Activated CD8-positive, alpha-beta T cell treated with anti-CD3 and anti-CD28 coated beads for 36 hours (primary cell): ENCODE measurements at regions not wholly inside any gene's neighbourhood (a gene's known extent, or its start where the extent isn't known, plus 50 kb on each side); places are given as distances from the start of the nearest gene placed in this dataset.

Experiments used
- ATAC-seq: fragments of 200-7000 bp; cut with Tn5 transposase; one replicate; pipeline ENCODE4 v1.10.0; 2021; ENCODE audit warnings: mild to moderate bottlenecking, moderate library complexity
- CTCF ChIA-PET: fragments of 350-600 bp; sonication (Branson Sonifier 250); formaldehyde crosslinking; loops from one replicate; lab custom pipeline; 2021; ENCODE audit warnings: antibody characterized with exemption; lab: Charles Lee
- POLR2A ChIA-PET: fragments of 350-600 bp; sonication (Branson Sonifier 250); formaldehyde crosslinking; loops from one replicate; lab custom pipeline; 2021; ENCODE audit warnings: antibody characterized with exemption; lab: Charles Lee
- DNase-seq: peaks from one replicate; pipeline ENCODE4 v3.0.0-alpha.2; 2020
- H3K27ac Mint-ChIP-seq: one replicate; pipeline ENCODE4 v1.8.0; 2021; ENCODE audit warnings: mild to moderate bottlenecking, mixed read lengths
- H3K27me3 Mint-ChIP-seq: one replicate; pipeline ENCODE4 v1.8.0; 2021; ENCODE audit warnings: mixed read lengths
- H3K36me3 Mint-ChIP-seq: one replicate; pipeline ENCODE4 v1.8.0; 2021; ENCODE audit warnings: low read depth, mixed read lengths
- H3K4me1 Mint-ChIP-seq: one replicate; pipeline ENCODE4 v1.8.0; 2021; ENCODE audit warnings: low read depth, mixed read lengths
- H3K4me3 Mint-ChIP-seq: one replicate; pipeline ENCODE4 v1.8.0; 2021; ENCODE audit warnings: mild to moderate bottlenecking, moderate library complexity, mixed read lengths
- H3K9me3 Mint-ChIP-seq: one replicate; pipeline ENCODE4 v1.8.0; 2021; ENCODE audit warnings: mixed read lengths
- CTCF ChIP-seq: fragments of 200-600 bp; IDR thresholded peaks from one replicate; pipeline ENCODE4 v1.8.0; 2022; ENCODE audit warnings: antibody characterized with exemption, mild to moderate bottlenecking
- intact Hi-C: fragments of 100-400 bp; cut with micrococcal nuclease; formaldehyde crosslinking; loops from one replicate; pipeline ENCODE4 v1.10.0; 2022

GRCh38 chr15:47587940-47588802 is 129.1 kb upstream of the SEMA6D start:
- intact Hi-C loops: no loop called here
- H3K4me1 Mint-ChIP-seq: no peaks in the 10 kb centered on the region
- DNase-seq (no peak), ATAC-seq (no peak)
- TF ChIP-seq CTCF: no peak
- ChIA-PET POLR2A (no interaction called here), CTCF (no interaction called here)
- H3K4me3 Mint-ChIP-seq: no peak overlapping the region
- no peak overlapping the region for H3K27ac Mint-ChIP-seq
- H3K9me3 Mint-ChIP-seq: no peaks in the 10 kb centered on the region
- H3K27me3 Mint-ChIP-seq: no peaks in the 10 kb centered on the region
- no peaks in the 10 kb centered on the region for H3K36me3 Mint-ChIP-seq

DNA sequence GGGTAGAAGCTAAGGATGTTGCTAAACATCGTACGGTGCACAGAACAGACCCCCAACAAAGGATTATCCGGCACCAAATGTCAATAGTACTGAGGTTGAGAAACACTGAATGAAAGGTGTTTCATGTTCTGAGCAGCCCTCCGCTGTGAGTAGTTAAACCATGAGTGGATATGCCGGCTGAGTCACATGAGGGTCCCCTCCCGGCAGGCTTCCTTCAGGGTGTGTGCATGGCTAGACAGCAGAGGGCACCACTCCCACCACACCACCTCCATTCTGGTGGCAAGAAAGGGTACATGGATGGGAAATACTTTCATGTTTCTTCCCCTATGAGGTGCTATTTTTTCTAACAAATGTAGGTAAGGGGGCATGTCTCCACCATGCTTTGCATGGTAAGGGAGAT is 128.3 kb upstream of the SEMA6D start:
- Mint-ChIP-seq H3K27me3 (no peaks in the 10 kb centered on the region), H3K9me3 (no peaks in the 10 kb centered on the region), H3K4me3 (no peak overlapping the region), H3K36me3 (no peaks in the 10 kb centered on the region), H3K27ac (no peak overlapping the region), H3K4me1 (no peaks in the 10 kb centered on the region)
- CTCF ChIA-PET: no interaction called here
- no peak for DNase-seq
- POLR2A ChIA-PET: no interaction called here
- ATAC-seq: no peak
- intact Hi-C loops: no loop called here
- TF ChIP-seq CTCF: no peak

- DNase-seq (no peak), ATAC-seq (no peak)
- no peaks in the 10 kb centered on the region for H3K36me3 Mint-ChIP-seq
- no peak for TF ChIP-seq CTCF
- no peaks in the 10 kb centered on the region for H3K4me1 Mint-ChIP-seq
- intact Hi-C loops: no loop called here
- POLR2A ChIA-PET: no interaction called here
- no peaks in the 10 kb centered on the region for H3K27me3 Mint-ChIP-seq
- no peak overlapping the region for H3K4me3 Mint-ChIP-seq
- peaks cover 1% of the 10 kb centered on the region for H3K9me3 Mint-ChIP-seq
- H3K27ac Mint-ChIP-seq: no peak overlapping the region
- CTCF ChIA-PET: no interaction called here
Observed at GRCh38 chr15:47598996-47599395, 118.3 kb upstream of the SEMA6D start.

DNA sequence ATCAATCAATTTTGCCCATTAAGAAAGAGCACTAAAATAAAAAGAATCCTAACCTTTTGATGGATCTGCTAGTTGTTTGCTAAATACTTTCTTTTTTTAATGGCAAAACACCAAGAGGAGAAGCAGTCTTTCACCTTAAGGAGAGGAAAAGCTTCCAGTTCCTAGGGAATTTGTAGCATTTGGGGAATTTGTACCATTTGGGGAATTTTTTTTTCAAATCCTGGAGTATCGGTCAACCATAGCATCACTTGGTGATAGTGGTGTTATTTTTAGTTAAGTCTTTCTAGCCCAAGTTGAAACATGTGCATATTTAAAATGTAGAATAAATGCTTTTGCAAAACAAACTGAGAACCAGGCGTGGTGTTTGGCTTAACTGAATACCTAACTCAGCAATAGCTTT is 117.5 kb upstream of the SEMA6D start:
- H3K4me1 Mint-ChIP-seq: no peaks in the 10 kb centered on the region
- ChIA-PET POLR2A (no interaction called here), CTCF (interaction anchor here (0.6 kb wide), 1 partner anchor 22 kb away, joined by 3 read pairs; no protein-coding TSS in a partner anchor)
- ATAC-seq: no peak
- no peak overlapping the region for H3K4me3 Mint-ChIP-seq
- no peaks in the 10 kb centered on the region for H3K36me3 Mint-ChIP-seq
- no peaks in the 10 kb centered on the region for H3K27me3 Mint-ChIP-seq
- peaks cover 1% of the 10 kb centered on the region for H3K9me3 Mint-ChIP-seq
- no peak for DNase-seq
- no peak for TF ChIP-seq CTCF
- intact Hi-C loops: no loop called here
- H3K27ac Mint-ChIP-seq: no peak overlapping the region

GRCh38 chr15:47602121-47602520 is 115.2 kb upstream of the SEMA6D start:
- ChIA-PET POLR2A (no interaction called here), CTCF (no interaction called here)
- no peaks in the 10 kb centered on the region for H3K4me1 Mint-ChIP-seq
- H3K36me3 Mint-ChIP-seq: no peaks in the 10 kb centered on the region
- DNase-seq (no peak), ATAC-seq (no peak)
- H3K27me3 Mint-ChIP-seq: no peaks in the 10 kb centered on the region
- H3K4me3 Mint-ChIP-seq: no peak overlapping the region
- intact Hi-C loops: no loop called here
- no peak for TF ChIP-seq CTCF
- H3K27ac Mint-ChIP-seq: no peak overlapping the region
- peaks cover 3% of the 10 kb centered on the region for H3K9me3 Mint-ChIP-seq
